WTC11 (cell line): ENCODE measurements at regions not wholly inside any gene's neighbourhood (a gene's known extent, or its start where the extent isn't known, plus 50 kb on each side); places are given as distances from the start of the nearest gene placed in this dataset.

Source experiments
- ATAC-seq: fragments of 200-7000 bp; cut with Tn5 transposase; 2 replicates; pipeline ENCODE4 v1.10.0; 2021; ENCODE audit warnings: mild to moderate bottlenecking, moderate library complexity
- CTCF ChIA-PET: fragments of 300-600 bp; sonication (Branson Sonifier 250); formaldehyde crosslinking; loops from one replicate; lab custom pipeline; 2021; ENCODE audit warnings: antibody characterized with exemption; lab: Charles Lee
- POLR2A ChIA-PET: fragments of 350-600 bp; sonication (Branson Sonifier 250); formaldehyde crosslinking; loops from one replicate; lab custom pipeline; 2021; ENCODE audit warnings: antibody characterized with exemption; lab: Charles Lee
- DNase-seq: peaks from one replicate; pipeline ENCODE4 v3.0.0; 2021; ENCODE audit warnings: low spot score
- H3K27ac Mint-ChIP-seq: 2 replicates; pipeline ENCODE4 v1.8.0; 2021; ENCODE audit warnings: mixed read lengths
- H3K27me3 Mint-ChIP-seq: 2 replicates; pipeline ENCODE4 v1.8.0; 2021; ENCODE audit warnings: low read depth, mild to moderate bottlenecking, moderate library complexity, mixed read lengths
- H3K36me3 Mint-ChIP-seq: 2 replicates; pipeline ENCODE4 v1.8.0; 2021; ENCODE audit warnings: mixed read lengths
- H3K4me1 Mint-ChIP-seq: 2 replicates; pipeline ENCODE4 v1.8.0; 2022; ENCODE audit warnings: mixed read lengths
- H3K4me3 Mint-ChIP-seq: 2 replicates; pipeline ENCODE4 v1.8.0; 2021; ENCODE audit warnings: mild to moderate bottlenecking, moderate library complexity, mixed read lengths
- H3K9me3 Mint-ChIP-seq: 2 replicates; pipeline ENCODE4 v1.8.0; 2021; ENCODE audit warnings: mixed read lengths
- ATF3 ChIP-seq: sonication (generic); formaldehyde crosslinking; conservative IDR thresholded peaks from 2 replicates; pipeline ENCODE4 v1.8.1; 2022; ENCODE audit warnings: mild to moderate bottlenecking, missing genetic modification reagents
- CTCF ChIP-seq: fragments of 200-600 bp; IDR thresholded peaks from 2 replicates; pipeline ENCODE4 v1.8.0; 2022; ENCODE audit warnings: antibody characterized with exemption
- ETV6 ChIP-seq: sonication (generic); formaldehyde crosslinking; IDR thresholded peaks from 2 replicates; pipeline ENCODE4 v1.8.1; 2022; ENCODE audit warnings: mild to moderate bottlenecking, missing genetic modification reagents
- FOXK1 ChIP-seq: sonication (generic); formaldehyde crosslinking; IDR thresholded peaks from 2 replicates; pipeline ENCODE4 v1.8.0; 2022; ENCODE audit warnings: mild to moderate bottlenecking, moderate library complexity, missing genetic modification reagents
- FOXP1 ChIP-seq: sonication (generic); formaldehyde crosslinking; IDR thresholded peaks from 2 replicates; pipeline ENCODE4 v1.8.0; 2022; ENCODE audit warnings: missing genetic modification reagents, mild to moderate bottlenecking, moderate library complexity, borderline replicate concordance
- JUN ChIP-seq: sonication (generic); formaldehyde crosslinking; IDR thresholded peaks from 2 replicates; pipeline ENCODE4 v1.8.0; 2023; ENCODE audit warnings: mild to moderate bottlenecking, missing genetic modification reagents
- MLX ChIP-seq: sonication (generic); formaldehyde crosslinking; IDR thresholded peaks from 2 replicates; pipeline ENCODE4 v1.8.1; 2023; ENCODE audit warnings: mild to moderate bottlenecking, missing genetic modification reagents, moderate library complexity
- NR1H2 ChIP-seq: sonication (generic); formaldehyde crosslinking; IDR thresholded peaks from 2 replicates; pipeline ENCODE4 v1.9.0; 2021; ENCODE audit warnings: mild to moderate bottlenecking, moderate library complexity, missing genetic modification reagents
- RORB ChIP-seq: fragments of 250-450 bp; sonication (Bioruptor Pico); IDR thresholded peaks from 2 replicates; pipeline ENCODE4 v1.9.0; 2021; ENCODE audit warnings: mild to moderate bottlenecking
- ZBTB43 ChIP-seq: sonication (generic); formaldehyde crosslinking; IDR thresholded peaks from 2 replicates; pipeline ENCODE4 v1.8.1; 2023; ENCODE audit warnings: mild to moderate bottlenecking, missing genetic modification reagents
- ZNF317 ChIP-seq: sonication (generic); formaldehyde crosslinking; IDR thresholded peaks from 2 replicates; pipeline ENCODE4 v1.8.1; 2023; ENCODE audit warnings: low read depth, mild to moderate bottlenecking, moderate library complexity, missing genetic modification reagents, borderline replicate concordance
- ZNF512 ChIP-seq: sonication (generic); formaldehyde crosslinking; IDR thresholded peaks from 2 replicates; pipeline ENCODE4 v1.8.1; 2022; ENCODE audit warnings: missing genetic modification reagents, borderline replicate concordance

- Mint-ChIP-seq H3K4me3 (no peak overlapping the region), H3K27me3 (no peaks in the 10 kb centered on the region), H3K9me3 (peaks cover 10% of the 10 kb centered on the region), H3K27ac (no peak overlapping the region), H3K4me1 (peaks cover 28% of the 10 kb centered on the region), H3K36me3 (no peaks in the 10 kb centered on the region; the same call in 1 of the 2 replicates)
- no peak for ATAC-seq
- no peak for DNase-seq
- TF ChIP-seq MLX (CRISPR knock-in tag) (no peak), ETV6 (CRISPR knock-in tag) (no peak), FOXK1 (CRISPR knock-in tag) (no peak), FOXP1 (CRISPR knock-in tag) (no peak), ZBTB43 (CRISPR knock-in tag) (no peak), CTCF (no peak), ATF3 (no peak)
- POLR2A ChIA-PET, result no interaction called here
- CTCF ChIA-PET, result no interaction called here
Observed at GRCh38 chr15:70382762-70383458, 285.2 kb upstream of the TLE3 start.

GRCh38 chr15:70382009-70382749, 284.5 kb upstream of the TLE3 start:
- no peak for ATAC-seq
- Mint-ChIP-seq H3K4me1 (peaks cover 30% of the 10 kb centered on the region), H3K27me3 (no peaks in the 10 kb centered on the region), H3K9me3 (peaks cover 10% of the 10 kb centered on the region), H3K4me3 (no peak overlapping the region), H3K36me3 (no peaks in the 10 kb centered on the region; the same call in 1 of the 2 replicates), H3K27ac (no peak overlapping the region)
- no peak for TF ChIP-seq ZBTB43 (CRISPR knock-in tag)
- no peak for TF ChIP-seq ZNF512 (CRISPR knock-in tag)
- no peak for TF ChIP-seq NR1H2 (CRISPR knock-in tag)
- ChIA-PET CTCF (no interaction called here), POLR2A (no interaction called here)
- DNase-seq, result no peak

GRCh38 chr15:70379938-70380883, 282.5 kb upstream of the TLE3 start:
- H3K27me3 Mint-ChIP-seq, result peaks cover 2% of the 10 kb centered on the region; the same call in 1 of the 2 replicates
- peaks cover 10% of the 10 kb centered on the region for H3K9me3 Mint-ChIP-seq
- H3K36me3 Mint-ChIP-seq, result no peaks in the 10 kb centered on the region; the same call in 1 of the 2 replicates
- no peak overlapping the region for H3K27ac Mint-ChIP-seq
- POLR2A ChIA-PET, result no interaction called here
- ATAC-seq (no peak), DNase-seq (no peak)
- peaks cover 33% of the 10 kb centered on the region for H3K4me1 Mint-ChIP-seq
- no peak overlapping the region for H3K4me3 Mint-ChIP-seq
- CTCF ChIA-PET, result interaction anchor here (1.3 kb wide), 1 partner anchor 87 kb away, joined by 3 read pairs; no protein-coding TSS in a partner anchor
- TF ChIP-seq ZNF317 (CRISPR knock-in tag) (no peak), RORB (CRISPR knock-in tag) (no peak), JUN (CRISPR knock-in tag) (no peak)
